NCI-H524 treated with DMSO at 0.1 percent for 48 hours (cell line): ENCODE measurements at regions not wholly inside any gene's neighbourhood (a gene's known extent, or its start where the extent isn't known, plus 50 kb on each side); places are given as distances from the start of the nearest gene placed in this dataset.

ENCODE experiments used
- DNase-seq: peaks from one replicate; lab custom pipeline; 2025; lab: John Stamatoyannopoulos, UW

GRCh38 chr17:73785496-73785895 lies 141.3 kb upstream of the SDK2 start:
- DNase-seq = no peak

- no peak for DNase-seq
Measured at GRCh38 chr17:73785958-73786743, 141.9 kb upstream of the SDK2 start.

GRCh38 chr17:73787076-73788059 lies 143.1 kb upstream of the SDK2 start:
- DNase-seq = no peak

GRCh38 chr17:73788111-73788510 lies 143.9 kb upstream of the SDK2 start:
- no peak for DNase-seq

- no peak for DNase-seq
Measured at GRCh38 chr17:73791121-73791520, 146.9 kb upstream of the SDK2 start.

DNA sequence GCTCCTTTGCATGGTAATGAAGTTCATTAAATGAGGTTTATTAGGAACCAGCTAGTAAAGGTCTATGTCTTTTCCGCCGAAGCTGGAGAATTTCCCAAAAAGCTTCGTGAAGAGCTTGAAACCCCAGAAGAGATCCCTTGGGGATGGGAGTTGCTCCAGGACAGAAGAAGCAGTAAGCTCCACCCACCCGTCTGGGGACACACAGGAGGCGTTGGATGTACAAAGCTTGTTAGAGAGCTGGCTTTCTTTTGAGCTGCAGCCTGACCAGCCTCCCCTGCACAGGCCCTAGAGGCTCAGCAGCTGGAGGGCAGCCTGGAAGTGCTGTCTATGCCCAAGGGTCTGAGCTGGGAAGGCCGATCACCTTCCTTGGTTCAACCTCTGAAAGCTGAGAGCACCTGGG lies 147.4 kb upstream of the SDK2 start:
- no peak for DNase-seq

GRCh38 chr17:73792994-73793393 lies 148.7 kb upstream of the SDK2 start:
- DNase-seq = no peak

DNA sequence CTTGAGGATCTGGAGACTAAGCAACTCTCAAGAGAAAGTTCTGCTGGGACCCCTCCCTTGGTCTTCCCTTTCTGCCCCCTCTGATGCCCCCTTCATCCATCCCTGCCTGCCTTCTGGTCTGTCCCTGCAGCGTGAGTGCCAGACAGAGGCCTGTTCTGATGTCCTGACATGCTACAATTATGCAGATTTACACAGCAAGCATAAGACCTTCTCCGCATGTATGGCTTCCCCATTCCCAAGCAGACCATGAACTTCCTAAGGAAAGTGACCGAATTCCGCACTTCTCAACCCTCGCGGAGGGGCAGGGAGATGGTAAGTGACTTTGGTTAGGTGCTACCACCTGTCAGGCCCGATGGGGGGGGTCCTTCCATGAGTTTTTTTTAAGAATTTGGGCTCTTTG lies 150.1 kb upstream of the SDK2 start:
- DNase-seq = no peak

DNA sequence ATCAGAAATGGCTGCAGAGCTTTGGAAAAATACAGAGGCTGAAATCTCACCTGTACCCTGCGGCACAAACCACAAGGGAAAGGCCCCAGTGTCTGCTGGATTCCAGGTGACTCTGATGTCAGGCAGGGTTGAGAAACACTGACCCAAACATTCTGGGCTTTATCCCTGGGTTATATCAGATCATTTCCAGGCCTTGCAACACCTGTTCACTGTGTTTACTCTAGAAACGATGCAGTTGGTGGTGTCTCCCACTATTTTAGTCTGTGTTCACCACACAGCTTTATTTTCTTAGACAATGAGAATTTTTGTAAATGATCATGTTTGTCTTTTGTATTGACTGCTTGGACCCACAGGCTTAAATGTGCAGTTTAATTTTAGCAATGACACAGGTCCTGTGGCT lies 151.5 kb upstream of the SDK2 start:
- DNase-seq = no peak

GRCh38 chr17:73797594-73798110 lies 153.4 kb upstream of the SDK2 start:
- DNase-seq = no peak

GRCh38 chr17:73798111-73798748 lies 154.0 kb upstream of the SDK2 start:
- no peak for DNase-seq

DNA sequence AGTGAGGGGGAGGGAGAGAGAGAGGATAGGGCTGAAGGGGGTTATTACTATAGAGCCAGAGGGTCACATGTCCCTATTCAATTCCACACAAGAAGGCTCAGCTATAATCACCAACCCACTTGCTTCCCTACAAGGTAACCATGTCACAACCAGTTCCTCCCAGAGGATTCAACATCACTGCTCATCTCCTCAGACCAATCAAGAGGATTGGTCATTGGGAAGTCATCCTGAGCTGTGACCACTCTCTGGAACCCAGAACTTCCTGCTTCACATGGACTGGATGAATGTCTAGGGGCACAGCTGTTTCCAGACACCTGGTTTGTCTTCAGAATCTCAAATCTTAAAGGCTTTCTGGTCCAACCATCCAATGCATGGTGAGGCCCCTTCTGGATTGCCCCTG lies 154.9 kb upstream of the SDK2 start:
- no peak for DNase-seq

DNA sequence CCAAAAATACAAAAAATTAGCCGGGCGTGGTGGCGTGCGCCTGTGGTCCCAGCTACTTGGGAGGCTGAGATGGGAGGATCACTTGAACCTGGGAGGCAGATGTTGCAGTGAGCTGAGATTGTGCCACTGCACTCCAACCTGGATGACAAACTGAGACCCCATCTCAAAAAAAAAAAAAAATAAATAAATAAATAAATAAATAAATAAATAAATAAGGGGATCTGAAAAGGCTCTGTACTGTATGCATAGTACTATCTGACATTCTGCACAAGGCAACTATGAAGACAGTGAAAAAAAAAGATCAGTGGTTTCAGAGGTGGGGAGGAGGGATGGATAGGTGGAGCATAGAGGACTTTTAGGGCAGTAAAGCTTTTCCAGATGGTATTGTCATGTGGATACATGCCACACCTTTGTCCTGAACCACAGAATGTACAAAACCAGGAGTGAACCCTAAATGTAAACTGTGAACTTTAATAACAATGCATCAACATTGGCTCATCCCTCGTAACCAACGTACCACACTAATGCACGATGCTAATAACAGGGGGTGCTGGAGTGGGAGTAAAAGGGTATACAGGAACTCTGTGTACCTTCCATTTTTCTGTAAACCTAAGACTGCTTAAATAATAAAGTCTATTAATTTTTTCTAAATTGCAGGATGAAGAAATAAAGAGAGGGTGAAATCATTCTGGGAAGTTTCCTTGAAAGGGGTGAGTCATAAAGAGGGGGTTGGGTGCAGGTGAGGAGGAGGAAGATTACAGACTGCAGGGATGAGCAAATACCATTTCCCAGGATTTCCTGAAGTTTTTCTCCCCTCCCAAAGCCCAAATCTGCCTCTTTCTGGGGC lies 155.8 kb upstream of the SDK2 start:
- no peak for DNase-seq

DNA sequence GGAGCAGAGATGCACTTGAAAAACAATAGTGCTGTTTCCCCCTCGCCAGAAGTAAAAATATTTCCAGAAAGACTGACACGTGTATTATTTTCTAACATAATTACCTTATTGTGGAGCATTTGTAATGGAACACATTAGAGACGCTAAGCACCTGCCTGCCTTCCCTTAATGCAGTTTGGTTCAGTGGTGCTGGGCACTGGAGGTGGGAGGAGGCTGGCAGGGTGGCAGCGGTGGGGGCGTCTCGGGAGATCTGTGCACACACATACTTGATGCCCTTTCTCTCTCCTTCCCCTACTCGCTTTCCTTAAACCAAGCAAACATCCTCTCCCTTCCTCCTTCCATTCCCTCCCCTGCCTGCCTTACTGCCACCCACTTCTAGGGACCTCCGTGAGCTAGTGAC lies 156.6 kb upstream of the SDK2 start:
- no peak for DNase-seq

- DNase-seq = no peak
Measured at GRCh38 chr17:73801455-73802100, 157.3 kb upstream of the SDK2 start.

DNA sequence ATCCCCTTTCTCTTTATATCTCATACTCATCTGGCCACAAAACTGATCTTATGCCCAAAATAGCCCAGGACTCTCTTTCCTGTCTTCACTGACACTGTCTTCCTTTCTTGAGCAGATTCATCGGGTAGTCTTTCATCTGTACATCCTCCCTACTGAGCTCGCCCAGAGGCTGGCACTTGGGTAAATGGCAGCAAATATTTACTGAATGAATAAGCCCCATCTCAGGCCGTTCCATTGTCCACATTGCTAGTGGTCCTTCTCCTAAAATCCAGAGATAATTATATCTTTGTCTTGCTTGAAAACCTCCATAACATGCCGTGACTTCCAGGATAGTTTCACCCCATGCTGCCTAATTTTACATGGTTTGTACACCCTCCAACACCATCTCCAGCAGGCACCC lies 158.1 kb upstream of the SDK2 start:
- DNase-seq = no peak

DNA sequence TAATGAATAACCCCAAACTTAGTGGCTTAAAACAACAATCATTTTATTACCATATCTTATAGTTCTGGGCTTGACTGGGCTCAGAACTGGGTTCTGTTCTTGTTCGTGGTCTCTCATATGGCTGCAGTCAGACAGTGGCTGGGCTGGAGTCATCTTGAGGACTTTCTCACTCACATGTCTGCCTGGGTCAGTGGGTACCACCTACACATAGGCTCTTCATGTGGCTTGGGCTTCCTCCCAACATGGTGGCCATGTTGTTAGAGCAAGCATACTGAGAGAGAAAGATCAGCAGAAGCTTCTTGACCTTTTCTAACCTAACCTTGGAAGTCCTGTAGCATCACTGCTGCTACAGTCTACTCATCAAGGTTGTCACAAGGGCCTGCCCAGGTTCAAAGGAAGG lies 158.6 kb upstream of the SDK2 start:
- no peak for DNase-seq

DNA sequence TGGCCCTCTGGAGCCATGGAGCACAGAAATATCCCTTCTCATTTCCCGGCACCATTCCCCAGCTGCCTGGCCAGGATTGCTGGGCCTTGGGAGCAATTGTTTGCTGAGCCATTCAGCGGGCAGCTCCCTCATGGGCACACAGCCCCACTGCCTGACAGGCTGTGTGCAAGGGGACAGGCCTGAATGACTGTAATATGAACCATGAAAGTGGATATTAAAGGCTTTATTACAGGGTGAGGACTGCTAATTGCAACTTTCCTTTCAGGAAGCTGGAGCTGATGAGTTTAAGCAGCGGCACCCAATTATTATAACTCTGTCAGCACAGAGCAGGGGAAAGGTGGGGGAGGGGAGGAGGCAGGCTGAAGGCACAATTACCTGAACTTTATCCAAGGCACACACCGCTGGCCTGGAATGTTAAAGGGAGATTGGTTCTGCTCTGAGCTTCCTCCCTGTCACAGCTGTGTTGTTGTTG lies 159.8 kb upstream of the SDK2 start:
- no peak for DNase-seq

DNA sequence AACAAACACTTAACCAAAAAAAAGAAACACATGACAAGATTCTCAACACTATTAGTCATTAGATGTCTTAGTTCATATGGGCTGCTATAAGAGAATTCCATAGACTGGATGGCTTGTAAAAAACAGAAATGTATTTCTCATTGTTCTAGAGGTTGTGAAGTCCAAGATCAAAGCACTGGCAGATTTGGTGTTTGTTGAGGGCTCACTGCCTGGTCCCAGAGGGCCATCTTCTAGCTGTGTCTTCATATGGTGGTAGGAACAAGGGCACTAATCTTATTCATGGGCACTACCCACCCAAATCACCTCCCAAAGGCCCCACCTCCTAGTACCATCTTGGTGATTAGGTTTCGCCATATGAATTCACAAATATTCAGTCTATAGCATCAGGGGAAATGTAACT lies 162.5 kb upstream of the SDK2 start:
- DNase-seq = no peak

DNA sequence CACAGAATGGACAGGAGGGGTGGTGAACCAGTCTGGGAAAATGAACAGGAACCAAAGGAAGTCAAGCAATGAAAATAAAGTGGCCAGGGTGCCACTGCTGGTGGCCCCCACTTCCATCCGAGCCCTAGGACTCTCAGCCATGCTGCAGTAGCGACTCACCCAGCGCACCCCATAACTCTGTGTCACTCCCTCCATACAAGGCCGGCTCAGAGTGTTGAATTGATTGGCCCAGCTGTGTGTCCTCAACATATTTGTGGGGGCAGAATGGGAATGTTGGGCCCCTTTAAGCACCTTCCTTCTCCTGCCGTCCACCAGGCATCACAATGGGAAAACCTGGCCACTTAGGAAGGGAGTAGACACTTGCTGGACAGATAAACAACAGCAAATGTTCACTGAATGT lies 169.0 kb upstream of the SDK2 start:
- no peak for DNase-seq

GRCh38 chr17:73814075-73814474 lies 169.8 kb upstream of the SDK2 start:
- DNase-seq = no peak
